RWPE2 (cell line): ENCODE measurements at regions not wholly inside any gene's neighbourhood (a gene's known extent, or its start where the extent isn't known, plus 50 kb on each side); places are given as distances from the start of the nearest gene placed in this dataset.

Experiments
- ATAC-seq: fragments of 200-7000 bp; cut with Tn5 transposase; 3 replicates; pipeline ENCODE4 v1.9.1; 2021; ENCODE audit warnings: low read depth
- DNase-seq: peaks from one replicate; pipeline ENCODE4 v3.0.0-alpha.2; 2020; ENCODE audit warnings: low spot score
- H3K27ac ChIP-seq: fragments of 450-650 bp; 2 replicates; pipeline ENCODE4 v1.5.1; 2017; ENCODE audit warnings: mild to moderate bottlenecking; ENCODE audit not compliant: poor library complexity, severe bottlenecking
- H3K27me3 ChIP-seq: fragments of 250-450 bp; sonication (Bioruptor Pico); 2 replicates; pipeline ENCODE4 v1.5.1; 2021; ENCODE audit warnings: mild to moderate bottlenecking, moderate library complexity; ENCODE audit not compliant: insufficient read depth, poor library complexity, severe bottlenecking
- H3K36me3 ChIP-seq: fragments of 250-450 bp; sonication (Bioruptor Pico); 2 replicates; pipeline ENCODE4 v1.5.1; 2020; ENCODE audit warnings: low read depth, mild to moderate bottlenecking, moderate library complexity
- H3K4me1 ChIP-seq: fragments of 250-450 bp; sonication (Bioruptor Pico); 2 replicates; pipeline ENCODE4 v1.5.1; 2021; ENCODE audit warnings: mild to moderate bottlenecking, moderate library complexity; ENCODE audit not compliant: insufficient read depth, poor library complexity, severe bottlenecking
- H3K4me3 ChIP-seq: fragments of 250-450 bp; sonication (Bioruptor Pico); 2 replicates; pipeline ENCODE4 v1.5.1; 2021; ENCODE audit warnings: mild to moderate bottlenecking, moderate library complexity; ENCODE audit not compliant: severe bottlenecking
- H3K9me3 ChIP-seq: fragments of 250-450 bp; sonication (Bioruptor Pico); 2 replicates; pipeline ENCODE4 v1.5.1; 2021; ENCODE audit warnings: mild to moderate bottlenecking, moderate library complexity; ENCODE audit not compliant: severe bottlenecking
- CTCF ChIP-seq: fragments of 450-650 bp; IDR thresholded peaks from one replicate; pipeline ENCODE4 v1.5.1; 2017; ENCODE audit warnings: mild to moderate bottlenecking, moderate library complexity; ENCODE audit not compliant: poor library complexity, severe bottlenecking

GRCh38 chr15:23998056-23998455 is 311.0 kb upstream of the NDN start:
- Histone ChIP-seq H3K27me3 (no peaks in the 10 kb centered on the region), H3K27ac (no peak overlapping the region), H3K36me3 (no peaks in the 10 kb centered on the region), H3K9me3 (peaks cover 8% of the 10 kb centered on the region), H3K4me1 (no peaks in the 10 kb centered on the region), H3K4me3 (no peak overlapping the region)
- TF ChIP-seq CTCF, result no peak
- ATAC-seq (no peak), DNase-seq (no peak)

GRCh38 chr15:24008476-24008875 is 321.4 kb upstream of the NDN start:
- Histone ChIP-seq H3K4me3 (no peak overlapping the region), H3K27me3 (peaks cover 5% of the 10 kb centered on the region), H3K4me1 (no peaks in the 10 kb centered on the region), H3K9me3 (peaks cover 2% of the 10 kb centered on the region), H3K36me3 (no peaks in the 10 kb centered on the region), H3K27ac (no peak overlapping the region)
- ATAC-seq (no peak), DNase-seq (no peak)
- TF ChIP-seq CTCF, result no peak

GRCh38 chr15:24017470-24017869 is 330.4 kb upstream of the NDN start:
- ATAC-seq, result no peak
- no peaks in the 10 kb centered on the region for H3K9me3 ChIP-seq
- no peak for DNase-seq
- H3K36me3 ChIP-seq, result no peaks in the 10 kb centered on the region
- no peaks in the 10 kb centered on the region for H3K4me1 ChIP-seq
- H3K4me3 ChIP-seq, result no peak overlapping the region
- no peak for TF ChIP-seq CTCF
- H3K27me3 ChIP-seq, result peaks cover 3% of the 10 kb centered on the region
- no peak overlapping the region for H3K27ac ChIP-seq

GRCh38 chr15:24039683-24040082 is 352.6 kb upstream of the NDN start:
- H3K9me3 ChIP-seq, result no peaks in the 10 kb centered on the region
- DNase-seq (no peak), ATAC-seq (peak; percentile 61; the same call in 1 of the 3 replicates)
- no peaks in the 10 kb centered on the region for H3K27me3 ChIP-seq
- H3K4me3 ChIP-seq, result no peak overlapping the region
- H3K27ac ChIP-seq, result no peak overlapping the region
- no peaks in the 10 kb centered on the region for H3K36me3 ChIP-seq
- H3K4me1 ChIP-seq, result no peaks in the 10 kb centered on the region
- peak; percentile 44 for TF ChIP-seq CTCF

- no peak overlapping the region for H3K4me3 ChIP-seq
- no peaks in the 10 kb centered on the region for H3K9me3 ChIP-seq
- DNase-seq (no peak), ATAC-seq (peak; percentile 59; the same call in 2 of the 3 replicates)
- H3K4me1 ChIP-seq, result no peaks in the 10 kb centered on the region
- no peak overlapping the region for H3K27ac ChIP-seq
- no peak for TF ChIP-seq CTCF
- H3K27me3 ChIP-seq, result no peaks in the 10 kb centered on the region
- no peaks in the 10 kb centered on the region for H3K36me3 ChIP-seq
These were observed 367.6 kb upstream of the NDN start for GRCh38 chr15:24054547-24055245.
